HL-60 (cell line): ENCODE measurements at regions not wholly inside any gene's neighbourhood (a gene's known extent, or its start where the extent isn't known, plus 50 kb on each side); places are given as distances from the start of the nearest gene placed in this dataset.

Source experiments
- DNase-seq, 2 experiments: peaks; one replicate each; pipeline ENCODE4 v3.0.0-alpha.2; 2010 to 2020; ENCODE audit warnings: low read depth in 1 of 2, low spot score in 1 of 2
- H3K27ac ChIP-seq: fragments of 250-450 bp; sonication (Bioruptor Pico); replicated peaks from 2 replicates; pipeline ENCODE4 v1.5.1; 2020; ENCODE audit warnings: mild to moderate bottlenecking, moderate library complexity
- H3K27me3 ChIP-seq: fragments of 250-450 bp; sonication (Bioruptor Pico); 2 replicates; pipeline ENCODE4 v1.5.1; 2021; ENCODE audit warnings: mild to moderate bottlenecking, moderate library complexity; ENCODE audit not compliant: insufficient read depth, poor library complexity, severe bottlenecking
- H3K4me3 ChIP-seq: replicated peaks from 2 replicates; pipeline ENCODE4 v1.5.1; 2011; ENCODE audit warnings: mild to moderate bottlenecking, control low read depth, low read length; ENCODE audit not compliant: insufficient read depth
- CTCF ChIP-seq: IDR thresholded peaks from one replicate; pipeline ENCODE4 v1.5.1; 2011; ENCODE audit warnings: low read length, control low read depth, inconsistent platforms; ENCODE audit not compliant: insufficient read depth
- GABPA ChIP-seq: IDR thresholded peaks from 2 replicates; pipeline ENCODE4 v1.6.1; 2012; ENCODE audit warnings: low read depth
- POLR2AphosphoS5 ChIP-seq: IDR thresholded peaks from 2 replicates; pipeline ENCODE4 v1.6.1; 2012; ENCODE audit warnings: low read depth
- REST ChIP-seq: IDR thresholded peaks from 2 replicates; pipeline ENCODE4 v1.6.1; 2012; ENCODE audit warnings: low read depth; ENCODE audit not compliant: insufficient replicate concordance
- SPI1 ChIP-seq: IDR thresholded peaks from 2 replicates; pipeline ENCODE4 v1.6.1; 2012; ENCODE audit warnings: low read depth, mild to moderate bottlenecking, borderline replicate concordance

GRCh38 chr5:8386719-8387288 lies 517.9 kb downstream of the MTRR start:
- no peak for TF ChIP-seq SPI1
- no peak for TF ChIP-seq POLR2AphosphoS5
- TF ChIP-seq GABPA: no peak
- no peak for TF ChIP-seq REST
- no peak for TF ChIP-seq CTCF
- Histone ChIP-seq H3K27me3 (no peaks in the 10 kb centered on the region), H3K4me3 (no peak overlapping the region), H3K27ac (no peak overlapping the region)
- no peak for DNase-seq

- no peak overlapping the region for H3K4me3 ChIP-seq
- TF ChIP-seq REST (no peak), GABPA (no peak), POLR2AphosphoS5 (no peak), CTCF (no peak), SPI1 (no peak)
- no peak overlapping the region for H3K27ac ChIP-seq
- no peaks in the 10 kb centered on the region for H3K27me3 ChIP-seq
- no peak for DNase-seq
These were observed 523.0 kb downstream of the MTRR start for GRCh38 chr5:8391911-8392310.

- TF ChIP-seq SPI1 (no peak), CTCF (no peak), GABPA (no peak), REST (no peak), POLR2AphosphoS5 (no peak)
- Histone ChIP-seq H3K27ac (no peak overlapping the region), H3K4me3 (no peak overlapping the region), H3K27me3 (no peaks in the 10 kb centered on the region)
- DNase-seq: no peak
These were observed 524.3 kb downstream of the MTRR start for GRCh38 chr5:8393240-8393639.
